HepG2 (cell line): ENCODE measurements at regions not wholly inside any gene's neighbourhood (a gene's known extent, or its start where the extent isn't known, plus 50 kb on each side); places are given as distances from the start of the nearest gene placed in this dataset.

Source experiments
- ATAC-seq: fragments of 200-7000 bp; cut with Tn5 transposase; 3 replicates; pipeline ENCODE4 v1.9.1; 2020; ENCODE audit warnings: mild to moderate bottlenecking, moderate library complexity
- BruUV-seq: library from RNA; stranded (reverse); fragments of 400-500 nt; replicated peaks from 2 replicates; lab custom pipeline; 2021; lab: Mats Ljungman, UMichigan
- CTCF ChIA-PET: fragments of 300-600 bp; formaldehyde crosslinking; extraction: SDS; loops from one replicate; lab custom pipeline; 2021; ENCODE audit warnings: low total read pairs, inconsistent platforms, low intra/inter-chr PET ratio; lab: Yijun Ruan, JAX
- POLR2A ChIA-PET: fragments of 350-600 bp; sonication (Branson Sonifier 250); formaldehyde crosslinking; loops from one replicate; lab custom pipeline; 2020; ENCODE audit warnings: antibody characterized with exemption, inconsistent platforms; lab: Yijun Ruan, JAX
- DNase-seq: peaks from one replicate; pipeline ENCODE4 v3.0.0-alpha.2; 2015; ENCODE audit warnings: low spot score
- FAIRE-seq: peaks from 3 replicates; lab custom pipeline; 2011; peaks lifted over from hg19 to GRCh38; lab: Jason Lieb, UNC
- H2AFZ ChIP-seq: one replicate; pipeline ENCODE4 v1.6.1; 2011; ENCODE audit warnings: low read length, inconsistent platforms
- H3K27ac ChIP-seq: fragments of 300-600 bp; 3 replicates; pipeline ENCODE4 v1.8.0; 2011; ENCODE audit warnings: mixed run types, mild to moderate bottlenecking, mixed read lengths, low read length, inconsistent platforms; ENCODE audit not compliant: insufficient read depth; ENCODE audit errors: extremely low read length
- H3K27me3 ChIP-seq, 2 experiments: fragments of 200-600 bp in 1 of 2; 2 replicates in 1 of 2; 3 replicates in 1 of 2; pipeline versions ENCODE4 v1.6.0 to v1.8.0; 2011; ENCODE audit warnings: low read length in 2 of 2, mild to moderate bottlenecking in 2 of 2, moderate library complexity in 2 of 2, inconsistent platforms in 1 of 2; ENCODE audit not compliant: insufficient read depth in 2 of 2, control insufficient read depth in 1 of 2
- H3K36me3 ChIP-seq, 2 experiments: fragments of 200-600 bp in 1 of 2; replicated peaks in 1 of 2; 2 replicates in 1 of 2; 3 replicates in 1 of 2; pipeline versions ENCODE4 v1.5.1 to v1.8.0; 2011; ENCODE audit warnings: low read length in 2 of 2, inconsistent platforms in 1 of 2; ENCODE audit not compliant: insufficient read depth in 2 of 2, control insufficient read depth in 1 of 2
- H3K4me1 ChIP-seq: 2 replicates; pipeline ENCODE4 v1.5.1; 2012; ENCODE audit warnings: low read length, inconsistent platforms; ENCODE audit not compliant: insufficient read depth
- H3K4me2 ChIP-seq: 2 replicates; pipeline ENCODE4 v1.6.0; 2011; ENCODE audit warnings: low read depth, low read length, inconsistent platforms
- H3K4me3 ChIP-seq, 3 experiments: fragments of 200-600 bp in 1 of 3; sonication (generic), shearing (Covaris generic) in 1 of 3; replicated peaks in 1 of 3; 2 replicates each; pipeline ENCODE4 v1.5.1; 2011 to 2016; ENCODE audit warnings: low read length in 3 of 3, inconsistent platforms in 2 of 3, low read depth in 2 of 3, mild to moderate bottlenecking in 2 of 3, control low read depth in 1 of 3, mixed read lengths in 1 of 3; ENCODE audit not compliant: insufficient read depth in 1 of 3
- H3K79me2 ChIP-seq: one replicate; pipeline ENCODE4 v1.6.1; 2011; ENCODE audit warnings: low read length, inconsistent platforms; ENCODE audit not compliant: insufficient read depth
- H3K9ac ChIP-seq: 2 replicates; pipeline ENCODE4 v1.6.0; 2011; ENCODE audit warnings: mild to moderate bottlenecking, low read depth, low read length, inconsistent platforms; ENCODE audit not compliant: insufficient read depth
- H3K9me3 ChIP-seq: 2 replicates; pipeline ENCODE4 v1.5.1; 2012; ENCODE audit warnings: mild to moderate bottlenecking, low read length
- H4K20me1 ChIP-seq: 2 replicates; pipeline ENCODE4 v1.6.0; 2011; ENCODE audit warnings: inconsistent platforms, mild to moderate bottlenecking, low read length, moderate library complexity; ENCODE audit not compliant: insufficient read depth
- KDM6A ChIP-seq: IDR thresholded peaks from 2 replicates; pipeline ENCODE4 v1.6.1; 2016; ENCODE audit warnings: low read depth
- SALL1 ChIP-seq: sonication (generic); formaldehyde crosslinking; IDR thresholded peaks from 2 replicates; pipeline ENCODE4 v1.8.0; 2022; ENCODE audit warnings: mild to moderate bottlenecking, missing genetic modification reagents
- TCF7L2 ChIP-seq: IDR thresholded peaks from 2 replicates; pipeline ENCODE4 v1.6.1; 2011; ENCODE audit warnings: mild to moderate bottlenecking, low read depth, low read length, moderate library complexity
- THAP11 ChIP-seq: IDR thresholded peaks from 2 replicates; pipeline ENCODE4 v1.6.1; 2016; ENCODE audit warnings: missing biosample characterization, missing genetic modification reagents
- ZNF354B ChIP-seq: sonication (generic); formaldehyde crosslinking; IDR thresholded peaks from 2 replicates; pipeline ENCODE4 v1.8.0; 2022; ENCODE audit warnings: mild to moderate bottlenecking, missing genetic modification reagents
- WGBS: methylation state at CpG from one replicate; pipeline ENCODE4 v1.1.6; 2017; ENCODE audit warnings: low lambda C conversion rate; 5-methylcytosine and 5-hydroxymethylcytosine counted together
- in situ Hi-C: cut with HindIII; loops from 2 replicates; pipeline ENCODE4 v1.10.0; 2017; ENCODE audit warnings: low pct_unique_long_range_greater_than_20kb; ENCODE audit not compliant: extremely low pct_ligation_motif_present
- intact Hi-C: fragments of 100-400 bp; cut with micrococcal nuclease; formaldehyde crosslinking; loops from one replicate; pipeline ENCODE4 v1.10.0; 2022; ENCODE audit not compliant: unreplicated experiment
- TF ChIP-seq, protein P1 (sequence below): sonication (generic); formaldehyde crosslinking; IDR thresholded peaks from 2 replicates; pipeline ENCODE4 v1.4.0; 2020; ENCODE audit warnings: missing genetic modification reagents
- TF ChIP-seq, protein P2 (sequence below): sonication (generic); formaldehyde crosslinking; IDR thresholded peaks from 2 replicates; pipeline ENCODE4 v1.5.1; 2020; ENCODE audit warnings: mild to moderate bottlenecking, missing genetic modification reagents, moderate library complexity

DNA sequence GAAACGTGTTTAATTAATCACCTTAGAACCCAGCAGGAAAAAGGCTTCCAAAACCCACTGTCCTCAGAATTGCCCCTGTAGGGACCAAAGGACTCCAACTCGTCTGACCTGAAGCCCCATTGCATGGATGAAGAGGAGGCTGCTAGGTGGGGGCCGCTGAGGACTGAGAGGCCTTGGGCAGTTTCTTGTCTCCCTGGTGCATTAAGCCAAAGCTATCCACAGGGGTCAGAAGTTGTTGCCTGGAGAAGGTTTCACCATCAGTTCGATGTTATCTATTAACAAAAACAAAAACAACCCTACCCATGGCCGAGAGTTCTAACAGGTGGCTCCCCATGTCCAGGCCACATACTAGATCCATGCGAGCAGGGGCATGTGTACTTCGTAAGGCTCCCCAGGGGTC lies 120.9 kb upstream of the CD93 start:
- Histone ChIP-seq H3K9ac (no peak overlapping the region), H3K36me3 (no peaks in the 10 kb centered on the region), H3K79me2 (no peaks in the 10 kb centered on the region), H3K27ac (no peak overlapping the region), H2AFZ (no peak overlapping the region), H3K27me3 (0 out of 5 replicates have a peak, but pooled peaks cover 0 to 7% of the 10 kb centered on the region in 2 experiments), H3K4me1 (no peaks in the 10 kb centered on the region), H3K4me2 (no peak overlapping the region), H3K4me3 (no peak overlapping the region), H3K9me3 (no peaks in the 10 kb centered on the region), H4K20me1 (no peaks in the 10 kb centered on the region)
- ATAC-seq: no peak
- in situ Hi-C loops (loop anchor here (10.0 kb wide), 1 partner anchor 872 kb away; no protein-coding TSS in a partner anchor), intact Hi-C loops (no loop called here)
- no TSS peak for BruUV-seq
- TF ChIP-seq ZNF354B (CRISPR knock-in tag) (no peak), SALL1 (CRISPR knock-in tag) (no peak), THAP11 (no peak), TCF7L2 (no peak), KDM6A (no peak)
- TF ChIP-seq, protein P1, sequence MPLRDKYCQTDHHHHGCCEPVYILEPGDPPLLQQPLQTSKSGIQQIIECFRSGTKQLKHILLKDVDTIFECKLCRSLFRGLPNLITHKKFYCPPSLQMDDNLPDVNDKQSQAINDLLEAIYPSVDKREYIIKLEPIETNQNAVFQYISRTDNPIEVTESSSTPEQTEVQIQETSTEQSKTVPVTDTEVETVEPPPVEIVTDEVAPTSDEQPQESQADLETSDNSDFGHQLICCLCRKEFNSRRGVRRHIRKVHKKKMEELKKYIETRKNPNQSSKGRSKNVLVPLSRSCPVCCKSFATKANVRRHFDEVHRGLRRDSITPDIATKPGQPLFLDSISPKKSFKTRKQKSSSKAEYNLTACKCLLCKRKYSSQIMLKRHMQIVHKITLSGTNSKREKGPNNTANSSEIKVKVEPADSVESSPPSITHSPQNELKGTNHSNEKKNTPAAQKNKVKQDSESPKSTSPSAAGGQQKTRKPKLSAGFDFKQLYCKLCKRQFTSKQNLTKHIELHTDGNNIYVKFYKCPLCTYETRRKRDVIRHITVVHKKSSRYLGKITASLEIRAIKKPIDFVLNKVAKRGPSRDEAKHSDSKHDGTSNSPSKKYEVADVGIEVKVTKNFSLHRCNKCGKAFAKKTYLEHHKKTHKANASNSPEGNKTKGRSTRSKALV (CRISPR knock-in tag): no peak
- TF ChIP-seq, protein P2, sequence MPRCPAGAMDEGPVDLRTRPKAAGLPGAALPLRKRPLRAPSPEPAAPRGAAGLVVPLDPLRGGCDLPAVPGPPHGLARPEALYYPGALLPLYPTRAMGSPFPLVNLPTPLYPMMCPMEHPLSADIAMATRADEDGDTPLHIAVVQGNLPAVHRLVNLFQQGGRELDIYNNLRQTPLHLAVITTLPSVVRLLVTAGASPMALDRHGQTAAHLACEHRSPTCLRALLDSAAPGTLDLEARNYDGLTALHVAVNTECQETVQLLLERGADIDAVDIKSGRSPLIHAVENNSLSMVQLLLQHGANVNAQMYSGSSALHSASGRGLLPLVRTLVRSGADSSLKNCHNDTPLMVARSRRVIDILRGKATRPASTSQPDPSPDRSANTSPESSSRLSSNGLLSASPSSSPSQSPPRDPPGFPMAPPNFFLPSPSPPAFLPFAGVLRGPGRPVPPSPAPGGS: no peak
- DNase-seq: no peak
- WGBS: 25% methylated on average over 7 of the region's 7 CpGs
- POLR2A ChIA-PET: no interaction called here
- FAIRE-seq: no peak
- CTCF ChIA-PET: no interaction called here
